HFFc6 (cell line): ENCODE measurements at regions not wholly inside any gene's neighbourhood (a gene's known extent, or its start where the extent isn't known, plus 50 kb on each side); places are given as distances from the start of the nearest gene placed in this dataset.

ENCODE experiments used
- DNase-seq: peaks from one replicate; pipeline ENCODE4 v3.0.0-alpha.2; 2018
- H3K27ac Mint-ChIP-seq: 2 replicates; pipeline ENCODE4 v1.8.0; 2020; ENCODE audit warnings: mild to moderate bottlenecking, mixed read lengths
- H3K27me3 Mint-ChIP-seq: 2 replicates; pipeline ENCODE4 v1.8.0; 2021; ENCODE audit warnings: mild to moderate bottlenecking, moderate library complexity, mixed read lengths; ENCODE audit not compliant: insufficient read depth
- H3K36me3 Mint-ChIP-seq: 2 replicates; pipeline ENCODE4 v1.8.0; 2021; ENCODE audit warnings: low read depth, mixed read lengths
- H3K4me1 Mint-ChIP-seq: 2 replicates; pipeline ENCODE4 v1.8.0; 2020; ENCODE audit warnings: low read depth, mixed read lengths
- H3K4me3 Mint-ChIP-seq: 2 replicates; pipeline ENCODE4 v1.8.0; 2020; ENCODE audit warnings: mild to moderate bottlenecking, moderate library complexity, mixed read lengths
- H3K9me3 Mint-ChIP-seq: 2 replicates; pipeline ENCODE4 v1.8.0; 2020; ENCODE audit warnings: mild to moderate bottlenecking, mixed read lengths
- TF ChIP-seq, protein P1 (sequence below): fragments of 200-600 bp; sonication (generic); IDR thresholded peaks from 2 replicates; pipeline ENCODE4 v1.5.0; 2021; ENCODE audit warnings: antibody characterized with exemption, mild to moderate bottlenecking

DNA sequence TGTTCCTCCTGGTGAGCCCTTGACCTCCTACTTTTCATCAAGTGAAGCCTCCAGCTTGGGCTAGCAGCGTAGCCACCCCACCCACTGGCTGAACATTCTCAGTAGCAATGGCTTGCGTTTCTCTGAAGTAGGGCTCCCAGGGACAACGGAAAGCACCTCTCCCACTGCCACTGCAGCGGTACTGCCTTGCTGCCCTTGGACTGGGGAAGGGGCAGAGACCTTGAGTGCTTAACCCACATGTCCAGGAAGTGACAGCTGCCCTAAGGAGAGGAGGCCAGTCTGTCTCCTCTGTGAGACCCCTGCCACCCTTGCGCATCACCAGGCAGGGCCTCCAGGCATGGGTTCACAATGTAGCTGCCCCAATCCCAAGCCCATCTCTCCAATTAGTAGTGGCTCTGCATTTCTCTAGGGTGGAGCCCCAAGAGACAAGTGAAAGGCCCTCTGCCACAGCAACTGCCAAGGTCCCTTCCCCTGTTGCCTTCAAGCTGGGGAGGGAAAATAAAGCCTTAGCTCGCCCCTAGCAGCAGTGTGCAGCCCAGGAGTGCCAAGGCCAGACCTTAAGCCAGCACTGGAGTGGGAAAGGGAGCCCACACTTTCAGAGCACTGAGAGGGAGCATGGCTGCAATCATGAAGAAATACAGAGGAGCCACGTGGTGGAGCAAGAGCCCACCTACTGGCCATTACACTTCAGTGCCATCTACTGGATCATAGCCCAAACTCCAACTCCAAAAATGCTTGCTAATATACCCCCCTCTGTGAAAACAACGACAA, 175.9 kb upstream of the TRPC4 start:
- Mint-ChIP-seq H3K4me1 (peaks cover 23% of the 10 kb centered on the region), H3K4me3 (peak overlapping the region; percentile 38), H3K27ac (no peak overlapping the region), H3K9me3 (no peaks in the 10 kb centered on the region), H3K27me3 (no peaks in the 10 kb centered on the region; the same call in 1 of the 2 replicates), H3K36me3 (no peaks in the 10 kb centered on the region)
- DNase-seq: peak; percentile 30
- TF ChIP-seq, protein P1, sequence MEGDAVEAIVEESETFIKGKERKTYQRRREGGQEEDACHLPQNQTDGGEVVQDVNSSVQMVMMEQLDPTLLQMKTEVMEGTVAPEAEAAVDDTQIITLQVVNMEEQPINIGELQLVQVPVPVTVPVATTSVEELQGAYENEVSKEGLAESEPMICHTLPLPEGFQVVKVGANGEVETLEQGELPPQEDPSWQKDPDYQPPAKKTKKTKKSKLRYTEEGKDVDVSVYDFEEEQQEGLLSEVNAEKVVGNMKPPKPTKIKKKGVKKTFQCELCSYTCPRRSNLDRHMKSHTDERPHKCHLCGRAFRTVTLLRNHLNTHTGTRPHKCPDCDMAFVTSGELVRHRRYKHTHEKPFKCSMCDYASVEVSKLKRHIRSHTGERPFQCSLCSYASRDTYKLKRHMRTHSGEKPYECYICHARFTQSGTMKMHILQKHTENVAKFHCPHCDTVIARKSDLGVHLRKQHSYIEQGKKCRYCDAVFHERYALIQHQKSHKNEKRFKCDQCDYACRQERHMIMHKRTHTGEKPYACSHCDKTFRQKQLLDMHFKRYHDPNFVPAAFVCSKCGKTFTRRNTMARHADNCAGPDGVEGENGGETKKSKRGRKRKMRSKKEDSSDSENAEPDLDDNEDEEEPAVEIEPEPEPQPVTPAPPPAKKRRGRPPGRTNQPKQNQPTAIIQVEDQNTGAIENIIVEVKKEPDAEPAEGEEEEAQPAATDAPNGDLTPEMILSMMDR: peak; percentile 82

DNA sequence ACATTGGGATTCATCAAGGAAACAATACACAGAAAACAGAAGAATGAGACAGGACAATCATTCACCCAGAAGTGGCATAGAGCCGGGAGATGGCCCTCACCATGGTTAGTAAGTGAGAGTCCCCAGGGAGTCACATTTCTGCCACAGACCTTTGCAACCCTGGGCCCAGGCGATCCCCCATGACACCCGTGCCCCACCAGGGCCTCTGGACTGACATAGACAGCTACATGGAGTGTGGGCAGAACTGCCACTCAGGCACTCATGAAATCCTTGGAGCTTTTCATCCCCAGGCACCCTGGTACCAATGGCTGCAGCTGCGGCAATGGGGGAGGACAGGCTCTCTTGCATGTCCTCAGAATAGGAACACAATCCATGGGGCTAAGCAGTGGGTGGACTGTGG, 174.5 kb upstream of the TRPC4 start:
- TF ChIP-seq, protein P1: no peak
- no peak for DNase-seq
- H3K4me3 Mint-ChIP-seq: no peak overlapping the region
- H3K9me3 Mint-ChIP-seq: no peaks in the 10 kb centered on the region
- H3K36me3 Mint-ChIP-seq: no peaks in the 10 kb centered on the region
- H3K4me1 Mint-ChIP-seq: peaks cover 23% of the 10 kb centered on the region
- no peak overlapping the region for H3K27ac Mint-ChIP-seq
- H3K27me3 Mint-ChIP-seq: no peaks in the 10 kb centered on the region; the same call in 1 of the 2 replicates

DNA sequence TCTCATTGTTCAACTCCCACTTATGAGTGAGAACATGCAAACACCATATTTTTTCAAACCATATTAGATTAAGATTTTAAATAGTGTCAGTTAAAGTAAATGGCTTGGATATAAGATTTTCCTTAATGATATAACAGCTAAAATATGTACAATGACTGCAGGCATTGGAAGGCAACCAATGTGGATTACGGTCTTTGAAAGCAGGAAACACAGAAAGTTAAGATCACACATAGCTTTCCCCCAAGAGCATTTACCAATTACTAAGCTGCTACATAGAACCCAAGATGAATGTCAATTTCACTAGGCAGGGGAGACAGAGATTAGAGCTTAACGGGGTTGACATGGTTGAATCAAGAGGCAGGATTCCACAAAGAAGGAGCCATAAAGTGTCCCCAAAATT, 173.2 kb upstream of the TRPC4 start:
- Mint-ChIP-seq H3K36me3 (no peaks in the 10 kb centered on the region), H3K27me3 (no peaks in the 10 kb centered on the region; the same call in 1 of the 2 replicates), H3K9me3 (no peaks in the 10 kb centered on the region), H3K4me1 (peaks cover 23% of the 10 kb centered on the region), H3K4me3 (no peak overlapping the region), H3K27ac (peak overlapping the region; percentile 25)
- TF ChIP-seq, protein P1: no peak
- peak; percentile 41 for DNase-seq

DNA sequence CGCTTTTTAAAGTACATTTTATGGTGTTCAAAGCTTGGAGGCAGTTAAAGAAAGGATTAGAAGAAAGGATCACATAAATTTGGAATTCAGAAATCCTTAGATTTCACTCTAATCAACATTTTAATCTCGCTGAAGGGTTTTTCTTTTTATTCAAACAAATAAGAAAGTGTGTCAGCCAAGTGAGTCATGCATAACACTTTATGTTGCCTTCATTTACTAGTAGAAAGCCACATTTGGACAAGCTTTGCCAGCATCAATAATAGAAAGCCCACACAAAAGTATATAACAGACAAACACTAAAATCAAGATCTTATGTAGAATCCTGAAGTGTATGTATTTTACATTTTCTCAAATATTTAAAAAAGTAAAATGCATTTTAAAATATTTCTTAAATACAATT, 154.9 kb upstream of the TRPC4 start:
- Mint-ChIP-seq H3K4me3 (no peak overlapping the region), H3K27me3 (peaks cover 2% of the 10 kb centered on the region), H3K9me3 (no peaks in the 10 kb centered on the region), H3K36me3 (no peaks in the 10 kb centered on the region), H3K27ac (no peak overlapping the region), H3K4me1 (no peaks in the 10 kb centered on the region)
- TF ChIP-seq, protein P1: no peak
- no peak for DNase-seq

DNA sequence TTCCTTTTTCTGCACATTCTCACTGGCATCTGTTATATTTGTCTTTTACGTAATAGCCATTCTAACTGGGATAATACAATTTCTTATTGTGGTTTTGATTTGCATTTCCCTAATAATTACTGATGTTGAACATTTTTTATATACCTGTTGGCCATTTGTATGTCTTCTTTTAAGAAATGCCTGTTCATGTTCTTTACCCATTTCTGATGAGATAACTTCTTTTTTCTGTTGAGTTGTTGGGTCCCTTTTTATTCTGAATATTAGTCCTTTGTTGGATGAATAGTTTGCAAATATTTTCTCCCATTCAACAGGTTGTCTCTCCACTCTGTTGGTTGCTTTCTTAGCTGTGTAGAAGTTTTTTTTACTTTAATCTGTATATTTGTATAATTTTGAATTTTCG, 147.7 kb upstream of the TRPC4 start:
- no peak overlapping the region for H3K4me3 Mint-ChIP-seq
- peaks cover 2% of the 10 kb centered on the region; the same call in 1 of the 2 replicates for H3K27me3 Mint-ChIP-seq
- H3K36me3 Mint-ChIP-seq: no peaks in the 10 kb centered on the region
- no peak for DNase-seq
- H3K27ac Mint-ChIP-seq: no peak overlapping the region
- TF ChIP-seq, protein P1: no peak
- H3K9me3 Mint-ChIP-seq: 0 out of 2 replicates have a peak, but pooled peaks cover 4% of the 10 kb centered on the region
- H3K4me1 Mint-ChIP-seq: no peaks in the 10 kb centered on the region
